Skeletal muscle tissue (tissue), 3 donors: ENCODE measurements at regions not wholly inside any gene's neighbourhood (a gene's known extent, or its start where the extent isn't known, plus 50 kb on each side); places are given as distances from the start of the nearest gene placed in this dataset.

Experiments
- H3K27ac ChIP-seq: one replicate; pipeline ENCODE4 v1.7.0; 2013; ENCODE audit warnings: mild to moderate bottlenecking, low read depth, low read length, inconsistent platforms
- H3K27me3 ChIP-seq, 3 donors: one replicate each; pipeline ENCODE4 v1.7.0; 2013; ENCODE audit warnings: low read length in 3 of 3; ENCODE audit not compliant: control insufficient read depth in 3 of 3, insufficient read depth in 3 of 3
- H3K36me3 ChIP-seq, 3 donors: one replicate each; pipeline ENCODE4 v1.7.0; 2013; ENCODE audit warnings: low read length in 3 of 3; ENCODE audit not compliant: control insufficient read depth in 3 of 3, insufficient read depth in 3 of 3
- H3K4me1 ChIP-seq, 3 donors: one replicate each; pipeline ENCODE4 v1.7.0; 2013; ENCODE audit warnings: low read length in 3 of 3, mild to moderate bottlenecking in 3 of 3; ENCODE audit not compliant: control insufficient read depth in 3 of 3, insufficient read depth in 3 of 3
- H3K4me3 ChIP-seq, 3 donors: one replicate each; pipeline ENCODE4 v1.7.0; 2013; ENCODE audit warnings: low read length in 3 of 3
- H3K9ac ChIP-seq, 3 donors: one replicate each; pipeline ENCODE4 v1.7.0; 2013; ENCODE audit warnings: low read length in 3 of 3, mild to moderate bottlenecking in 3 of 3, moderate library complexity in 2 of 3, low read depth in 1 of 3
- H3K9me3 ChIP-seq, 3 donors: one replicate each; pipeline ENCODE4 v1.7.0; 2013; ENCODE audit warnings: low read length in 3 of 3; ENCODE audit not compliant: control insufficient read depth in 3 of 3
- donor health status: Osteomylitis.

GRCh38 chr6:169313347-169314010 is 59.8 kb upstream of the THBS2 start:
- Histone ChIP-seq H3K27me3 (peaks cover 2 to 4% (median 4%) of the 10 kb centered on the region in 3 donors), H3K9me3 (no peaks in the 10 kb centered on the region), H3K4me3 (no peak overlapping the region), H3K27ac (no peak overlapping the region), H3K9ac (no peak overlapping the region), H3K36me3 (no peaks in the 10 kb centered on the region), H3K4me1 (no peaks in the 10 kb centered on the region)

DNA sequence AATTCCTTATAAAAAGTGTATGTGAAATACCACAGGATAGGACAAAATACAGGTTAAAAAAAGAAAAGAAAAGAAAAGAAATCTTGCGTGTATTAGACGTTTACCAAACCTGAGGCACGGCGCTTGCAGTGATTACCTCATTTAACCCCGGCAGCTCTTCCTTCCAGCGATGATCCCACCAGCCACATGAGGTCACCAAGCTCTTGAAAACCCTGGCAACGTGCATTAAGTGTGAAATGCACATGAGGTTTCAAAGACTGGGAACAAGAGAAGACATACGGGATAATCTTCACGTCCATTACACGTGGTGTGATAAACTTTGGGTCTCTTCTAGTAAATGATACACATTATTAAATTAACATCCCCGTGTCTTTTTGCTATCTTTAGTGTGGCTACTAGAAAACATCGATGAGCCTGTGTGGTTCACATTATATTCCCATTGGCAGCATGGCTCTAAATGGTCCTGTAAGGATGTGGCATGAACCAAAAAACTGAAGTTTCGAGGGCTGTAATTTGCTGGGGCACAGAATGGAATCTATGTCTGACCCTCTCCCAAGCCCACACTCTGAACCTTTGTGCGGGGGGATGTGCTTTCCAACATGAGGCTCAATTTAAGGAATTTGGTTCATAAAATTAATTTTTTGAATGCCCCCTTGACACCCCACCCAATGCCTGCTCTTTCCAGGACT is 59.2 kb upstream of the THBS2 start:
- Histone ChIP-seq H3K4me3 (no peak overlapping the region), H3K27ac (no peak overlapping the region), H3K9me3 (no peaks in the 10 kb centered on the region), H3K27me3 (peaks cover 2 to 3% (median 2%) of the 10 kb centered on the region in 3 donors), H3K36me3 (no peaks in the 10 kb centered on the region), H3K9ac (no peak overlapping the region), H3K4me1 (no peaks in the 10 kb centered on the region)

- Histone ChIP-seq H3K4me3 (no peak overlapping the region), H3K9me3 (no peaks in the 10 kb centered on the region), H3K36me3 (no peaks in the 10 kb centered on the region), H3K4me1 (no peaks in the 10 kb centered on the region), H3K27ac (no peak overlapping the region), H3K27me3 (no peaks in the 10 kb centered on the region), H3K9ac (no peak overlapping the region)
These were observed 57.3 kb upstream of the THBS2 start for GRCh38 chr6:169310983-169311382.
